ENCODE measurements at regions not wholly inside any gene's neighbourhood (a gene's known extent, or its start where the extent isn't known, plus 50 kb on each side); places are given as distances from the start of the nearest gene placed in this dataset.

DNA sequence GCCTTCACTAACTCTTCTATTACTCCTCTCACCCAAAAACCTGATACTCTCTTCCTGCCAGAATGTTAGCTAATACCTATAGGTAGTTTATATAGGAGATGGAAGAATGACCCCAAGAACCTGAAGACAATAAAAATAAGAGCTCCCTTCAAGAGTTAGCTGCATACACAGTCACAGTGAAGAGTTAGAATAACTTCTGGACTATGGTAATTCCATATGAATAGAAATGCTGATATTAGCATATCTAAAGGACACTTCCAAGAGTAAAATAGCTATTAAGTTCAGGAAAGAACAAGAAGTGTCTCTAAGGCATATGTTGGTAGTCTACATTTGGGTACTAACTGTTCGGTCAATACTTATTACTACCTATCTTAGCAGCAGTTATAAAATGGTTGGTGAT lies 134.2 kb downstream of the VGLL3 start:
- H3K9ac ChIP-seq (ENCODE audit: low read length): no peak overlapping the region
- ChIA-PET POLR2A (no interaction called here), CTCF (no interaction called here)
- TF ChIP-seq, protein P1, sequence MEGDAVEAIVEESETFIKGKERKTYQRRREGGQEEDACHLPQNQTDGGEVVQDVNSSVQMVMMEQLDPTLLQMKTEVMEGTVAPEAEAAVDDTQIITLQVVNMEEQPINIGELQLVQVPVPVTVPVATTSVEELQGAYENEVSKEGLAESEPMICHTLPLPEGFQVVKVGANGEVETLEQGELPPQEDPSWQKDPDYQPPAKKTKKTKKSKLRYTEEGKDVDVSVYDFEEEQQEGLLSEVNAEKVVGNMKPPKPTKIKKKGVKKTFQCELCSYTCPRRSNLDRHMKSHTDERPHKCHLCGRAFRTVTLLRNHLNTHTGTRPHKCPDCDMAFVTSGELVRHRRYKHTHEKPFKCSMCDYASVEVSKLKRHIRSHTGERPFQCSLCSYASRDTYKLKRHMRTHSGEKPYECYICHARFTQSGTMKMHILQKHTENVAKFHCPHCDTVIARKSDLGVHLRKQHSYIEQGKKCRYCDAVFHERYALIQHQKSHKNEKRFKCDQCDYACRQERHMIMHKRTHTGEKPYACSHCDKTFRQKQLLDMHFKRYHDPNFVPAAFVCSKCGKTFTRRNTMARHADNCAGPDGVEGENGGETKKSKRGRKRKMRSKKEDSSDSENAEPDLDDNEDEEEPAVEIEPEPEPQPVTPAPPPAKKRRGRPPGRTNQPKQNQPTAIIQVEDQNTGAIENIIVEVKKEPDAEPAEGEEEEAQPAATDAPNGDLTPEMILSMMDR (IDR thresholded peaks at IDR 0.05): no peak
- no peak for TF ChIP-seq EZH2 (IDR thresholded peaks at IDR 0.05; ENCODE audit: borderline replicate concordance, insufficient read depth, low read depth, low read length, poor library complexity, severe bottlenecking)
- no peak overlapping the region for H2AFZ ChIP-seq (ENCODE audit: insufficient read depth, low read depth, low read length, poor library complexity, severe bottlenecking)
- H3K27me3 ChIP-seq (replicated peaks in 1 of 4; ENCODE audit: control extremely low read depth in 1 of 4, control insufficient read depth in 3 of 4, insufficient read depth in 4 of 4, low read length in 3 of 4): no peaks in the 10 kb centered on the region
- no peaks in the 10 kb centered on the region for H3K27me3 Mint-ChIP-seq
- H3K27ac ChIP-seq (ENCODE audit: low read length in 2 of 2): no peak overlapping the region
- no peak for DNase-seq
- H4K20me1 ChIP-seq (ENCODE audit: control insufficient read depth, insufficient read depth, low read length, poor library complexity, severe bottlenecking): no peaks in the 10 kb centered on the region
- H3K9me3 Mint-ChIP-seq (ENCODE audit: insufficient read depth): no peaks in the 10 kb centered on the region
- no peaks in the 10 kb centered on the region for H3K79me2 ChIP-seq (ENCODE audit: control insufficient read depth, insufficient read depth, low read length)
- no peaks in the 10 kb centered on the region for H3K36me3 ChIP-seq (replicated peaks in 1 of 2; ENCODE audit: control extremely low read depth in 1 of 2, control insufficient read depth in 1 of 2, extremely low read depth in 1 of 2, insufficient read depth in 2 of 2, low read length in 1 of 2)
- no peaks in the 10 kb centered on the region for H3K4me1 Mint-ChIP-seq
- H3K4me3 ChIP-seq (ENCODE audit: control extremely low read depth in 1 of 5, extremely low read depth in 1 of 5, insufficient read depth in 1 of 5, low read depth in 2 of 5, low read length in 4 of 5): no peak overlapping the region
- H3K27ac Mint-ChIP-seq: no peak overlapping the region
- no CpG with 5 or more reads among the region's 1 CpG for WGBS (ENCODE audit: insufficient coverage)
- no peak overlapping the region for H3K4me2 ChIP-seq (replicated peaks; ENCODE audit: low read depth, low read length, poor library complexity, severe bottlenecking)
- no peak for ATAC-seq (ENCODE audit: low read depth)
- peaks cover 0 to 1% (median 0%) of the 10 kb centered on the region in 3 donors for H3K9me3 ChIP-seq (ENCODE audit: control extremely low read depth in 1 of 3, control insufficient read depth in 2 of 3, insufficient read depth in 1 of 3, low read length in 2 of 3)
- H3K4me3 Mint-ChIP-seq: no peak overlapping the region
- H3K4me1 ChIP-seq (ENCODE audit: control insufficient read depth in 2 of 2, insufficient read depth in 2 of 2, low read length in 2 of 2): no peaks in the 10 kb centered on the region
- intact Hi-C loops (cut with micrococcal nuclease): no loop called here

DNA sequence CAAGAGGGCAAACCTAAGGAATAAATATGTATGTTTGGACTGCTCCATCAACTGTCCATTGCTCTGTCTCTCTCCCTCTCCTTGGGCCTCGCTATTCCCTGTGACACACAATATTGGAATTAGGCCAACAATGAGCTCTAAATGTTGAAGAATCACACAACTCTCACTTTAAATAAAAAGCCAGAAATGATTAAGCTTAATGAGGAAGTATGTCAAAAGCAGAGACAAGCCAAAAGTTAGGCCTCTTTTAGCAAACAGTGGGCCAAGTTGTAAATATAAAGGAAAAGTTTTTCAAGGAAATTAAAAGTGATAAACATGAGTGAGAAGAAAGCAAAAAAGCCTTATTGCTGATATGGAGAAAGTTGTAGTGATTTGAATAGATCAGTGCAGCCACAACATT lies 141.0 kb downstream of the VGLL3 start:
- no peaks in the 10 kb centered on the region for H3K4me1 ChIP-seq (ENCODE audit: control insufficient read depth in 2 of 2, insufficient read depth in 2 of 2, low read length in 2 of 2)
- ChIA-PET CTCF (no interaction called here), POLR2A (no interaction called here)
- intact Hi-C loops (cut with micrococcal nuclease): no loop called here
- H3K9me3 ChIP-seq (ENCODE audit: control extremely low read depth in 1 of 3, control insufficient read depth in 2 of 3, insufficient read depth in 1 of 3, low read length in 2 of 3): peaks cover 0 to 1% (median 0%) of the 10 kb centered on the region in 3 donors
- no peak overlapping the region for H2AFZ ChIP-seq (ENCODE audit: insufficient read depth, low read depth, low read length, poor library complexity, severe bottlenecking)
- no peak overlapping the region for H3K27ac ChIP-seq (ENCODE audit: low read length in 2 of 2)
- DNase-seq (no peak), ATAC-seq (ENCODE audit: low read depth) (no peak)
- no peaks in the 10 kb centered on the region for H3K79me2 ChIP-seq (ENCODE audit: control insufficient read depth, insufficient read depth, low read length)
- WGBS (ENCODE audit: insufficient coverage): no CpG with 5 or more reads among the region's 1 CpG
- TF ChIP-seq EZH2 (IDR thresholded peaks at IDR 0.05; ENCODE audit: borderline replicate concordance, insufficient read depth, low read depth, low read length, poor library complexity, severe bottlenecking): no peak
- TF ChIP-seq, protein P1 (IDR thresholded peaks at IDR 0.05): no peak
- no peak overlapping the region for H3K4me2 ChIP-seq (replicated peaks; ENCODE audit: low read depth, low read length, poor library complexity, severe bottlenecking)
- Mint-ChIP-seq H3K4me3 (no peak overlapping the region), H3K9me3 (ENCODE audit: insufficient read depth) (no peaks in the 10 kb centered on the region), H3K27ac (no peak overlapping the region), H3K4me1 (no peaks in the 10 kb centered on the region), H3K27me3 (no peaks in the 10 kb centered on the region)
- no peak overlapping the region for H3K4me3 ChIP-seq (ENCODE audit: control extremely low read depth in 1 of 5, extremely low read depth in 1 of 5, insufficient read depth in 1 of 5, low read depth in 2 of 5, low read length in 4 of 5)
- no peaks in the 10 kb centered on the region for H3K27me3 ChIP-seq (replicated peaks in 1 of 4; ENCODE audit: control extremely low read depth in 1 of 4, control insufficient read depth in 3 of 4, insufficient read depth in 4 of 4, low read length in 3 of 4)
- no peaks in the 10 kb centered on the region for H3K36me3 ChIP-seq (replicated peaks in 1 of 2; ENCODE audit: control extremely low read depth in 1 of 2, control insufficient read depth in 1 of 2, extremely low read depth in 1 of 2, insufficient read depth in 2 of 2, low read length in 1 of 2)
- H3K9ac ChIP-seq (ENCODE audit: low read length): no peak overlapping the region
- H4K20me1 ChIP-seq (ENCODE audit: control insufficient read depth, insufficient read depth, low read length, poor library complexity, severe bottlenecking): no peaks in the 10 kb centered on the region
